ENCODE measurements at regions not wholly inside any gene's neighbourhood (a gene's known extent, or its start where the extent isn't known, plus 50 kb on each side); places are given as distances from the start of the nearest gene placed in this dataset.

DNA sequence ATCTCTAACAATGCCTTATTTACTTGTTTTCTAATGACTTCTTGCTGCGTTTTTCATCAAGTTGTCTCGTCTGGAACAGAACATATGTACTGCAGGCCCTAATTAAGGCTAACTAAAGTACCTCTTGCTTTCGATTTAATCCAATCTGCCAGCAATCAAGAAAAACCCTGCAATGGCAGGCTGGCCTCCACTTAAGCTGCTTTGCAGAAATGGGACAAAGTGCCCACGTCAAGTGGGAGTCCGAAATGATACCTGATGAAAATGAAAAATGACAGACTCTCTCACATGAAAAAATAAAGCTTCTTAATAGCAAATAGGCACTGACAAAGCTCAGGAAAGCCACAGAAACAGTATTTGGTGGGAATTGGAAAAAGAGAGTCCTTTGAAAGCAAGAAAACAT is 1454.7 kb downstream of the FAM181B start:
- TF ChIP-seq, protein P1, sequence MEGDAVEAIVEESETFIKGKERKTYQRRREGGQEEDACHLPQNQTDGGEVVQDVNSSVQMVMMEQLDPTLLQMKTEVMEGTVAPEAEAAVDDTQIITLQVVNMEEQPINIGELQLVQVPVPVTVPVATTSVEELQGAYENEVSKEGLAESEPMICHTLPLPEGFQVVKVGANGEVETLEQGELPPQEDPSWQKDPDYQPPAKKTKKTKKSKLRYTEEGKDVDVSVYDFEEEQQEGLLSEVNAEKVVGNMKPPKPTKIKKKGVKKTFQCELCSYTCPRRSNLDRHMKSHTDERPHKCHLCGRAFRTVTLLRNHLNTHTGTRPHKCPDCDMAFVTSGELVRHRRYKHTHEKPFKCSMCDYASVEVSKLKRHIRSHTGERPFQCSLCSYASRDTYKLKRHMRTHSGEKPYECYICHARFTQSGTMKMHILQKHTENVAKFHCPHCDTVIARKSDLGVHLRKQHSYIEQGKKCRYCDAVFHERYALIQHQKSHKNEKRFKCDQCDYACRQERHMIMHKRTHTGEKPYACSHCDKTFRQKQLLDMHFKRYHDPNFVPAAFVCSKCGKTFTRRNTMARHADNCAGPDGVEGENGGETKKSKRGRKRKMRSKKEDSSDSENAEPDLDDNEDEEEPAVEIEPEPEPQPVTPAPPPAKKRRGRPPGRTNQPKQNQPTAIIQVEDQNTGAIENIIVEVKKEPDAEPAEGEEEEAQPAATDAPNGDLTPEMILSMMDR (IDR thresholded peaks at IDR 0.05), result no peak
- Mint-ChIP-seq H3K4me1 (ENCODE audit: low read depth) (no peaks in the 10 kb centered on the region), H3K27me3 (no peaks in the 10 kb centered on the region), H3K36me3 (ENCODE audit: low read depth) (no peaks in the 10 kb centered on the region), H3K9me3 (peaks cover 7% of the 10 kb centered on the region), H3K4me3 (no peak overlapping the region), H3K27ac (no peak overlapping the region)
- intact Hi-C loops (cut with micrococcal nuclease), result no loop called here
- POLR2A ChIA-PET, result no interaction called here
- DNase-seq (no peak), ATAC-seq (no peak)
- CTCF ChIA-PET, result no interaction called here

DNA sequence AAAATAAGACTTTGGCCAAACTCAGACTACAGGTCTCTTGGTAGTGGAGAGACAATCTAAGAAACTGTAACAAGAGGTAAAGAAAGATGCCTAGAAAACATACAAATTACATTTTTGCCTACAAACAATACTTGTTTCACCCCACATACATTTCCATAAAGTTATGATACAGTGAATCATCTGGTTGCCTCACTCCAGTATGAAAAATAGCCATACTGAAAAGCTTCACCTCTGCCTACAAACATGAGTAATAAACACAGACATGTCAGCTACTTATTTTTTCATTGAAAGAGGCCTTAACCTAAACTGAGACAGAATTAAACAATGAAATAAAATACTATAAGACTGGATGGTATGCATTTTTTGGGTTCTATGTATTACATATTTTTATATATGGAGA is 1463.0 kb downstream of the FAM181B start:
- no peak overlapping the region for H3K4me3 Mint-ChIP-seq
- no peaks in the 10 kb centered on the region for H3K9me3 Mint-ChIP-seq
- POLR2A ChIA-PET, result no interaction called here
- CTCF ChIA-PET, result no interaction called here
- intact Hi-C loops (cut with micrococcal nuclease), result no loop called here
- H3K27ac Mint-ChIP-seq, result no peak overlapping the region
- ATAC-seq, result no peak
- no peaks in the 10 kb centered on the region for H3K27me3 Mint-ChIP-seq
- no peaks in the 10 kb centered on the region for H3K4me1 Mint-ChIP-seq (ENCODE audit: low read depth)
- DNase-seq, result no peak
- TF ChIP-seq, protein P1 (IDR thresholded peaks at IDR 0.05), result no peak
- H3K36me3 Mint-ChIP-seq (ENCODE audit: low read depth), result no peaks in the 10 kb centered on the region

DNA sequence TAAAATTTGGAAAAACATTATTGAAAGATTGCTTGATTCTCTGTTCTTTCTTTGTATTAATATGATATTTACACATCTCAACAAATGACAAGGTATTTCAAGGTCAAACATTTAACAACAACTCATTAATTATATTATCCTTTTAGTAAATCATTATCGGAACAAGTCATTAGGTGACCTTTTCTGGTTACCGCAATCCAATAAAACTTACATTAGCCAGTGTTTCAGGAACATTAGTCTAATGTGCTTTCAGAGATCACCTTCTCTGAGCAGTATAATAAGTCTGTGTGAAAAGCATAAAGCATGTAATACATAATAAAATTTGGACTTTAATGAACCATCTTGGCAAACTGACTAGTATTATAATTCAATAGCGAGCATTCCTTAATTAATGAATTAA is 1466.4 kb downstream of the FAM181B start:
- intact Hi-C loops (cut with micrococcal nuclease), result no loop called here
- ChIA-PET CTCF (no interaction called here), POLR2A (no interaction called here)
- no peaks in the 10 kb centered on the region for H3K36me3 Mint-ChIP-seq (ENCODE audit: low read depth)
- DNase-seq (no peak), ATAC-seq (no peak)
- H3K9me3 Mint-ChIP-seq, result no peaks in the 10 kb centered on the region
- TF ChIP-seq, protein P1 (IDR thresholded peaks at IDR 0.05), result no peak
- H3K27ac Mint-ChIP-seq, result no peak overlapping the region
- H3K4me3 Mint-ChIP-seq, result no peak overlapping the region
- no peaks in the 10 kb centered on the region for H3K27me3 Mint-ChIP-seq
- no peaks in the 10 kb centered on the region for H3K4me1 Mint-ChIP-seq (ENCODE audit: low read depth)

DNA sequence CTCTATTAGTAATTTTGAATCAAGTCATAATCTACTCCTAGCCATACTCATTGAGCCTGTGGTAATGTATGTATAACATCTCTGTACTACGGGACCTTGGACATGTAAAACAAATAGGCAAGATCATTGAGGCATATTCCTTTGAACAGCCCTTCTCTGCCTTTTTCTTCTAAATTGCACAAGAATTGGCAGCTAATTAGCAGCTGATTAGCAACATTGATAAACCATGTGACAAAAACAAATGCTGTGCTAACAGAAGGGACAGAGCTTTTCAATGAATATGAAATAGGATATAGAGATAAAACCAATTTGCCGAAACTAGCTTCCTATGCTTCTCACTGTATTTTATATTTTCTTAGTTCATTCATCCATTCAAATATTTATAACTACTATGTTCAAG is 1474.2 kb downstream of the FAM181B start:
- Mint-ChIP-seq H3K4me1 (ENCODE audit: low read depth) (no peaks in the 10 kb centered on the region), H3K27ac (no peak overlapping the region), H3K36me3 (ENCODE audit: low read depth) (no peaks in the 10 kb centered on the region), H3K4me3 (no peak overlapping the region), H3K9me3 (peaks cover 2% of the 10 kb centered on the region), H3K27me3 (no peaks in the 10 kb centered on the region)
- no peak for DNase-seq
- ATAC-seq, result no peak
- POLR2A ChIA-PET, result no interaction called here
- intact Hi-C loops (cut with micrococcal nuclease), result no loop called here
- TF ChIP-seq, protein P1 (IDR thresholded peaks at IDR 0.05), result no peak
- CTCF ChIA-PET, result no interaction called here

DNA sequence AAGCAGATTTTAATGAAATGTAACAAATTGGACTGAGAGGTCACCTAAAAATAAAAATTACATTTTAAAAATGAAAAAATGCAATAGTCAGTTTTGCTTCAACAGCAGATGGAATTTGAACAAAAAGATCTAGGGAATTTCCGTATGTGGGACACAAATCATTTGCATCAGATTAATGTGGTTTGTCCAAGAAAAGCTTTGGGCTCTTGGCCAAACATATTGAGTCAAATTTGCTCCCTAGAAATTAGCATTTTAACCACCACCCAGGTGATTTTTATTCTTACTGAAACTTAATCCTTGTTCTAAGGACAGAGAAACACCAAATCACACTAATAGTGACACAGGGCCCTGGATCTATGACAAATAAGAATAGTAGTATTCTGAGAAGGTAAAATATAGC is 1477.8 kb downstream of the FAM181B start:
- Mint-ChIP-seq H3K36me3 (ENCODE audit: low read depth) (no peaks in the 10 kb centered on the region), H3K27me3 (no peaks in the 10 kb centered on the region), H3K4me1 (ENCODE audit: low read depth) (no peaks in the 10 kb centered on the region), H3K4me3 (no peak overlapping the region), H3K9me3 (peaks cover 2% of the 10 kb centered on the region), H3K27ac (no peak overlapping the region)
- ChIA-PET CTCF (no interaction called here), POLR2A (no interaction called here)
- ATAC-seq (no peak), DNase-seq (no peak)
- TF ChIP-seq, protein P1 (IDR thresholded peaks at IDR 0.05), result no peak
- intact Hi-C loops (cut with micrococcal nuclease), result no loop called here
